Body of pancreas (tissue), 4 donors: ENCODE measurements at regions not wholly inside any gene's neighbourhood (a gene's known extent, or its start where the extent isn't known, plus 50 kb on each side); places are given as distances from the start of the nearest gene placed in this dataset.

ENCODE experiments used
- CTCF ChIP-seq, 7 experiments: fragments of 450-650 bp in 4 of 7; fragments of 200-600 bp in 3 of 7; sonication (generic) in 3 of 7; IDR thresholded peaks; one replicate each; pipeline ENCODE4 v1.5.1; 2016 to 2019; ENCODE audit warnings: antibody characterized with exemption in 7 of 7
- POLR2A ChIP-seq, 3 donors: fragments of 450-650 bp; IDR thresholded peaks; one replicate each; pipeline ENCODE4 v1.6.1; 2016; ENCODE audit warnings: antibody characterized with exemption in 3 of 3, mild to moderate bottlenecking in 2 of 3

DNA sequence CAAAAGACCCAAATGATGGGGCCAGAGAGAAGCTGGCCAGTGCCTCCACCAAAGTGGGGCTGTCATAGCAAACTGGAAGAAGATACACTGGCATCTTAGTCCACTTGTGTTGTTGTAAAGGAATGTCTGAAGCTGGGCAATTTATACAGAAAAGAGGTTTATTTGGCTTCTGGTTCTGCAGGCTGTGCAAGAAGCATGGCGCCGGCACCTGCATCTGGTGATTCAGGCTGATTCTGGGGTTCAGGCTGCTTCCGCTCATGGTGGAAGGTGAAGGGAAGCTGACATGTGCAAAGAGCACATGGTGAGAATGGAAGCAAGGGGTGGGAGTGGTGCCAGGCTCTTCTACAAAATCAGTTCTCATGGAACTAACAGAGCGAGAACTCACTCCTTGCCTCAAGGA lies 135.9 kb upstream of the TWIST2 start:
- TF ChIP-seq CTCF (IDR thresholded peaks at IDR 0.05) = no peak
- TF ChIP-seq POLR2A (IDR thresholded peaks at IDR 0.05) = no peak
